Gastrocnemius medialis (tissue), 4 donors: ENCODE measurements at regions not wholly inside any gene's neighbourhood (a gene's known extent, or its start where the extent isn't known, plus 50 kb on each side); places are given as distances from the start of the nearest gene placed in this dataset.

ENCODE experiments used
- POLR2A ChIP-seq, 2 donors: fragments of 450-650 bp; IDR thresholded peaks; one replicate each; pipeline ENCODE4 v1.6.1; 2017; ENCODE audit warnings: antibody characterized with exemption in 2 of 2, mild to moderate bottlenecking in 2 of 2, moderate library complexity in 2 of 2
- TF ChIP-seq, protein P1 (sequence below), 5 experiments: fragments of 450-650 bp in 3 of 5; fragments of 200-600 bp in 2 of 5; sonication (generic) in 2 of 5; IDR thresholded peaks in 4 of 5; conservative IDR thresholded peaks in 1 of 5; 1 replicate in 4 of 5; 2 replicates in 1 of 5; pipeline ENCODE4 v1.5.1; 2016 to 2019; ENCODE audit warnings: antibody characterized with exemption in 5 of 5, mild to moderate bottlenecking in 3 of 5, moderate library complexity in 3 of 5

DNA sequence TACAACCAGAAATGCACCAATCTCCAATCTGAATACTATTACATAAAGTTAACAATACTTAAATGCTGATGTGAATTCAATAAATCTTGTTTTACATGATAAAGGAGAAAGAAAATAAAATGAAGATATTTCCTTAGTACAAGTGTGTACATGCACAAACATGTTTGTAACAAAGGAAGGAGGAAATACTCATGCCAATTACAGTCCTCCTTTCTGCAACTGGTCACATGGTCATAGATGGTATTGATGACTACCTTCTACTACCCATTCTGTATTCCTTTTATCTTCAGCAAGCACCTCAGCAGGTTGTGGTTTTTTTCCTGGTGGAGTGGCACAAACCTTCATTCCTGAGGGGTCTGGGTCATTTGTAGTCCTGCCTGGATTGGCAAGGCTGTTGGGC, 214.2 kb upstream of the GUCY1A2 start:
- TF ChIP-seq POLR2A (IDR thresholded peaks at IDR 0.05): no peak
- TF ChIP-seq, protein P1, sequence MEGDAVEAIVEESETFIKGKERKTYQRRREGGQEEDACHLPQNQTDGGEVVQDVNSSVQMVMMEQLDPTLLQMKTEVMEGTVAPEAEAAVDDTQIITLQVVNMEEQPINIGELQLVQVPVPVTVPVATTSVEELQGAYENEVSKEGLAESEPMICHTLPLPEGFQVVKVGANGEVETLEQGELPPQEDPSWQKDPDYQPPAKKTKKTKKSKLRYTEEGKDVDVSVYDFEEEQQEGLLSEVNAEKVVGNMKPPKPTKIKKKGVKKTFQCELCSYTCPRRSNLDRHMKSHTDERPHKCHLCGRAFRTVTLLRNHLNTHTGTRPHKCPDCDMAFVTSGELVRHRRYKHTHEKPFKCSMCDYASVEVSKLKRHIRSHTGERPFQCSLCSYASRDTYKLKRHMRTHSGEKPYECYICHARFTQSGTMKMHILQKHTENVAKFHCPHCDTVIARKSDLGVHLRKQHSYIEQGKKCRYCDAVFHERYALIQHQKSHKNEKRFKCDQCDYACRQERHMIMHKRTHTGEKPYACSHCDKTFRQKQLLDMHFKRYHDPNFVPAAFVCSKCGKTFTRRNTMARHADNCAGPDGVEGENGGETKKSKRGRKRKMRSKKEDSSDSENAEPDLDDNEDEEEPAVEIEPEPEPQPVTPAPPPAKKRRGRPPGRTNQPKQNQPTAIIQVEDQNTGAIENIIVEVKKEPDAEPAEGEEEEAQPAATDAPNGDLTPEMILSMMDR (IDR thresholded peaks at IDR 0.05 in 4 of 5, conservative IDR thresholded peaks at IDR 0.05 in 1 of 5): no peak
